ENCODE measurements at regions not wholly inside any gene's neighbourhood (a gene's known extent, or its start where the extent isn't known, plus 50 kb on each side); places are given as distances from the start of the nearest gene placed in this dataset.
A peak's percentile ranks its signal among the peaks of the same experiment; 100 is the strongest.
"Not testable (repeated sequence)": the region's sequence is repeated elsewhere in the genome, so short reads cannot be mapped to it uniquely, and the experiment has no call there.

DNA sequence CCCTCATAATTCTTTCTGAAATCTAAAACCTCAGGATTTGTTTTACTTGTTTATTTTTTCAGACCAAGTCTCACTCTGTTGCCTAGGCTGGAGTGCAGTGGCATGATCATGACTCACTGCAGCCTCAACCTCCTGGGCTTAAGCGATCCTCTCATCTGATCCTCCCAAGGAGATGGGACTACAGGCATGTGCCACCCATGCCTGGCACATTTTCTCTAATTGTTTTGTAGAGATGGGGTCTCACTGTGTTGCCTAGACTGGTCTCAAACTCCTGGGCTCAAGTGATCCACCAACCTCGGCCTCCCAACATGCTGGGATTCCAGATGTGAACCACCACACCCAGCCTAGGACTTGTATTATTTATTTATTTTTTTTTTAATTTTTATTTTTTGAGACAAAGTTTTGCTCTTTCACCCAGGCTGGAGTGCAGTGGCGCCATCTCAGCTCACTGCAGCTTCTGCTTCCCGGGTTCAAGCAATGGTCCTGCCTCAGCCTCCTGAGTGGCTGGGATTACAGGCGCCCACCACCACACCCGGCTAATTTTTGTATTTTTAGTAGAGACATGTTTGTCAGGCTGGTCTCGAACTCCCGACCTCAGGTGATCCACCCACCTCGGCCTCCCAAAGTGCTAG is 281.9 kb downstream of the GOLGA6L6 start:
- H3K9me3 Mint-ChIP-seq, result not testable (repeated sequence)

DNA sequence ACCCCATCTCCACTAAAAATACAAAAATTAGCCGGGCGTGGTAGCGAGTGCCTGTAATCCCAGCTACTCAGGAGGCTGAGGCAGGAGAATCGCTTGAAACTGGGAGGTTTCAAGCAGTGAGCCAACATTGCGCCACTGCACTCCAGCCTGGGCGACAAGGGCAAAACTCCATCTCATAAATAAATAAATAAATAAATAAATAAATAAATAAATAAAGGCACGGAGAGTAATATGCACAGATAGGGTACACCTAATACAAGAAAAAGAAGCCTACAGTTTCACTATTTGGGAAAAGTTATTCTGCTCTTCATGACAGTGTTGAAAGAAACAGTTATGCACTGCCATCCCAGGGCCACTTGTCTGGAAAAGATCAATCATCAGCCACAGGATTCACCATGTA is 285.2 kb downstream of the GOLGA6L6 start:
- H3K4me3 Mint-ChIP-seq, ATAC-seq, DNase-seq, H3K27me3 Mint-ChIP-seq, H3K9me3 Mint-ChIP-seq, H3K27ac Mint-ChIP-seq, H3K4me1 Mint-ChIP-seq: not testable (repeated sequence)

More for the DNA sequence above, 281.9 kb downstream of the GOLGA6L6 start:
- H3K27ac Mint-ChIP-seq, ATAC-seq, H3K4me1 Mint-ChIP-seq, DNase-seq, H3K27me3 Mint-ChIP-seq, H3K4me3 Mint-ChIP-seq: not testable (repeated sequence)

DNA sequence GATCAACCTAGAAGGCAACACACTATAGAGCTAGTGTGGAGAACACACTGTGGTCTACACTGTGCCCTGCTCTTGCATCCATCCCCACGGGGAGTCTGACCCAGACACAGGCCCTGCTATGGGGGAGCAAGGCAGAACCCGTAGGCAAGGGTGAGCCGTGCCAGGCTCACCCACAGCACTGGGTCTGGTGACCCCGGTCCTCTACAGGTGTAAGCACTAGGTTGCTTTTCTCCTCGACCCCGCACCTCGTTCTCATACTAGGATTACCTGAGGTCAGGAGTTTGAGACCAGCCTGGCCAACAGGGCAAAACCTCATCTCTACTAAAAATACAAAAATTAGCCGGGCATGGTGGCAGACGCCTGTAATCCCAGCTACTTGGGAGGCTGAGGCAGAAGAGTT is 286.0 kb downstream of the GOLGA6L6 start:
- H3K4me1 Mint-ChIP-seq, ATAC-seq, H3K4me3 Mint-ChIP-seq, DNase-seq, H3K9me3 Mint-ChIP-seq, H3K27ac Mint-ChIP-seq, H3K27me3 Mint-ChIP-seq: not testable (repeated sequence)

DNA sequence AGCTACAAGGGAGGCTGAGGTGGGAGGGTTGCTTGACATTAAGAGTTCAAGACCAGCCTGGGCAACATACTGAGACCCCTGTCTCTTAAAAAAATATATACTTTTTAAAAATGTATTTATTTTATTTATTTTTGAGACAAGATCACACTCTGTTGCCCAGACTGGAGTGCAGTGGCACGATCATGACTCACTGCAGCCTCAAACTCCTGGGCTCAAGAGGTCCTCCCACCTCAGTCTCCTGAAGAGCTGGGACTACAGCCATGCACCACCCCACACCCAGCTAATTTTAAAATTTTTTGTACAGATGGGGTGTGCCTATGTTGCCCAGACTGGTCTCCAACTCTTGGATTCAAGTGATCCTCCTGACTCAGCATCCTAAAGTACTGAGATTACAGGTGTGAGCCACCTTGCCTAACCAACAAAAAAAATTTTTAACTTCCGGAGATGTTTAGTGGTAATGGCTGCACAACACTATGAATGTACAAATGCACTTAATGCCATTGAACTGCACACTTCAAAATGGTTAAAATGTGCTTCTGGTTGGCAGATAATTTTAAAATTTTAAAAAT is 288.5 kb downstream of the GOLGA6L6 start:
- H3K4me1 Mint-ChIP-seq, ATAC-seq, H3K4me3 Mint-ChIP-seq, H3K27ac Mint-ChIP-seq, H3K9me3 Mint-ChIP-seq, H3K27me3 Mint-ChIP-seq, DNase-seq: not testable (repeated sequence)

DNA sequence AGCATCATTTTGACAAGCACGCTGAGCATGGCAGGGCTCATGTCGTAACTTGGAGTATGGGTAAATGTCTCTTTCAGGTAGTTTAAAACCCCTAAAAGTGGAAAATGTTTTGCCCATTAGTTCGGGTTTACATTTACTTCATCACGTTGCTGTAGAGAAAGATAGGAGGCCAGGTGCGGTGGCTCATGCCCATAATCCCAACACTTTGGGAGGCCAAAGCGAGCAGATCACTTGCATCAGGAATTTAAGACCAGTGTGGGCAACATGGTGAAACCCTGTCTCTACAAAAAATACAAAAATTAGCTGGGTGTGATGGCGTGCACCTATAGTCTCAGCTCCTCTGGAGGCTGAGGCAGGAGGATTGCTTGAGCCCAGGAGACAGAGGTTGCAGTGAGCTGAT is 289.6 kb downstream of the GOLGA6L6 start:
- H3K9me3 Mint-ChIP-seq, H3K27me3 Mint-ChIP-seq, H3K4me3 Mint-ChIP-seq, H3K4me1 Mint-ChIP-seq, DNase-seq, ATAC-seq, H3K27ac Mint-ChIP-seq: not testable (repeated sequence)

DNA sequence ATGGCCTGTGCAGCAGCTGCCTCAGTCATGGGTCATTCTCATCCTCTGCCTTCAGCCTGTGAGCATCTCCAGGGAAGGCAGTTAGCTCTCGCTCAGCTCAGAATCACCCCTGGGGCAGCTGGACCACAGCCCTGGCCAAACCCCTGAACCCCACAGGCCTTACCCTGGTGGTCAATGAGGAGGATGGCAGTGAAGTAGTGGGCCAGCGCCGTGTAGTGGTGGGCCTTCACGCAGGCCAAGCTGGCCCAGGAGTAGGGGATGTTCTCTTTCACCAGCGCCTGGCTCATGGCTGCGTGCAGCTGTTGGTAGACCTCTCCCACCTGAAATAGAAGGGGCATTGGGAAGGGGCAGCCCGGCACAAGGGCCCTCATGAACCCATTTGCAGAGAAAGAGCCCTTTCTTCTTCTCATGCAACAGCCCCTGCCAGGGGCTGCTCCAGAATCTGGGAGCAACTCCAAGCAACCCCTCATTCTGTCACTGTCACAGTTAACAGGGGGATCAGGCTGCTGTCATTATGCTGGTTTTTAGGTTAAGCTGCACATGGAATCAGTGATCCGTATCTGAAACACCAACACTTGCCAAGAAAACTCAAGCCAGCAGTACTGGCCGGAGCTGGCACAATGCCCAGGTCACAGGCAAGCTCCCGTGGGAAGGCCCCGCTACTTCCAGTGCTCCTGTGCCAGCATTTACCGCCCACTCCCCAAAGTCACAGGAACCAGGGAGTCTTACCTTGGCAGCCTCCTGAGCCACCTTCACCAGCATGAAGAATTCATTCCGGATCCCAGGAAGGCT is 290.2 kb downstream of the GOLGA6L6 start:
- not testable (repeated sequence) for H3K27ac Mint-ChIP-seq, H3K4me3 Mint-ChIP-seq, ATAC-seq, DNase-seq, H3K27me3 Mint-ChIP-seq, H3K4me1 Mint-ChIP-seq, H3K9me3 Mint-ChIP-seq

DNA sequence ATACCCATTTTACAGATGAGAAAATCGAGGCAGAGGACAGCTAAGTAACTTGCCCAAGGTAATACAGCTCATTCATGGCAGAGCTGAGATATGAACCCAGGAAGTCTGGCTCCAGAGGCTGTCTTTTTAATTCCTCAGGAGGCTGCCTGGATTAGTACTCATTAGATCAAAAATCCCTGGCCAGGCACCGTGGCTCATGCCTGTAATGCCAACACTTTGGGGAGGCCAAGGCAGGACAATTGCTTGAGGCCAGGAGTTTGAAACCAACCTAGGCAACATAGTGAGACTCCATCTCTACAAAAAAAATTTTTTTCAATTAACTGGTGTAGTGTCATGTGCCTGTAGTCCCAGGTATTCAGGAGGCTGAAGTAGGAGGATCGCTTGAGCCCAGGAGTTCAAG is 291.4 kb downstream of the GOLGA6L6 start:
- H3K27me3 Mint-ChIP-seq, H3K27ac Mint-ChIP-seq, DNase-seq, H3K9me3 Mint-ChIP-seq, H3K4me1 Mint-ChIP-seq, H3K4me3 Mint-ChIP-seq, ATAC-seq: not testable (repeated sequence)

DNA sequence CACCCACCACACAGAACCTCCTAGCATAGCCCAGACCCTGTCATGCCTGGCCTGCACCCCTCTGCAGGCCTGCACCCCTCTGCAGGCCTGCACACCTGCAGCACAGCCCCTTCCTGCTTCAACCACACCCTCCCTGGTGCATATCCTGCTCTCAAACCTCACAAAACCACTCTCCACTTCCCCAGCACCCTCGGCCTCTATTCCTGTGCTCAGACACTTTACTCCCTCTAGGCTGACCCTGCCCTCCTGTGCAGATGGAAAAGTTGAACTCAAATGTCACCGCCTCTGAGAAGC is 292.0 kb downstream of the GOLGA6L6 start:
- not testable (repeated sequence) for H3K4me3 Mint-ChIP-seq, H3K9me3 Mint-ChIP-seq, DNase-seq, H3K4me1 Mint-ChIP-seq, H3K27me3 Mint-ChIP-seq, H3K27ac Mint-ChIP-seq
- peak; percentile 37 for ATAC-seq

DNA sequence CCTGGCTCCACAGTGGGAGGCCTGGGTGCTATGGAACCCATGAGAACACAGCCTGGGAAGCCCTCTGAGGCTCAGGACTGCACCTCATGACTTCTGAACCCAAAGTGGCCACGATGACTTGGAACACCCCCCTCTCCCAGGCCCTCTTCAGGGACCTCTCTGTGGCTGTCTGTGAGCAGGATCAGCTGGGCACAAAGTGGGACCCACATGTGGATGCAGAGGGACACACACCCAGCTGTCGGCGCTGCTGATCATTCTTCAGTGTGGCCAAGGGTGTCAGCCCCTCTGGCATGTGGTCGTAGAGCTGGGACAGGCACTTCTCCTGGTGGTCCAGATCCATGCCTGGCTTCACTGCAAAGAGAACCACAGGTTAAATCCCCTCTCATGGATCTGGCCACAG is 293.2 kb downstream of the GOLGA6L6 start:
- ATAC-seq, result peak; percentile 28
- not testable (repeated sequence) for H3K9me3 Mint-ChIP-seq, DNase-seq, H3K4me1 Mint-ChIP-seq, H3K27me3 Mint-ChIP-seq, H3K27ac Mint-ChIP-seq, H3K4me3 Mint-ChIP-seq

DNA sequence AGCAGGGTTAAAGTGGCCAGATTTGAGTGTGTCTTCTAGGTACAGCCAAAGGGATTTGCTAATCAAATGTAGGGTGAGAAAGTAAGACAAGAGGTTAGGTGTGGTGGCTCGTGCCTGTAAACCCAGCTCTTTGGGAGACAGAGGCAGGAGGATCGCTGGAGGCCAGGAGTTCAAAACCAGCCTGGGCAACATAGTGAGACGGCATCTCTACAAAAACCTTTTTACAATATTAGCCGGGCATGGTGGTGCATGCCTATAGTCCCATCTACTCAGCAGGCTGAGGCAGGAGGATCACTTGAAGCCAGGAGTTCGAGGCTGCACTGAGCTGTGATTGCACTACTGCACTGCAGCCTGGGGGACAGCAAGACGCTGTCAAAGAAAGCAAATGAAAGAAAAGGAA is 294.5 kb downstream of the GOLGA6L6 start:
- not testable (repeated sequence) for H3K4me3 Mint-ChIP-seq, ATAC-seq, H3K4me1 Mint-ChIP-seq, DNase-seq, H3K9me3 Mint-ChIP-seq, H3K27ac Mint-ChIP-seq, H3K27me3 Mint-ChIP-seq

DNA sequence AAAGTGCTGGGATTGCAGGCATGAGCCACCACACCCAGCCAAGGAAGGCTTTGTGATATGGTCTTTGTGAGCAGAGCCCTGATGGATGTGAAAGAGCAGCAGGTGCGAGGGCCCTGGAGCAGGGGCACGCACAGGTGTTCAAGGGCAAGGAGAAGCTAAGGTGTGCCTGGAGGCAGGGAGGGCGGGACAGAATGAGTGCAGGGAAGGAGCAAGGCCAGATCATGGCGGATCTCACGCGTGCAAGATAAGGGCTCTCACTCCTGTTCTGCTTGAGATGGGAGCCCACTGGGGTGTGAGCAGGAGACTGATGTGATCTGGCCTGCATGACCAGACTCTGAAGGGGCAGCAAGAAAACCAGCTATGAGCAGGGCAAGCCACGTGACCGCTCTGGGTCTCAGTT is 295.0 kb downstream of the GOLGA6L6 start:
- H3K27ac Mint-ChIP-seq, H3K27me3 Mint-ChIP-seq, H3K4me1 Mint-ChIP-seq, H3K9me3 Mint-ChIP-seq, ATAC-seq, H3K4me3 Mint-ChIP-seq, DNase-seq: not testable (repeated sequence)

DNA sequence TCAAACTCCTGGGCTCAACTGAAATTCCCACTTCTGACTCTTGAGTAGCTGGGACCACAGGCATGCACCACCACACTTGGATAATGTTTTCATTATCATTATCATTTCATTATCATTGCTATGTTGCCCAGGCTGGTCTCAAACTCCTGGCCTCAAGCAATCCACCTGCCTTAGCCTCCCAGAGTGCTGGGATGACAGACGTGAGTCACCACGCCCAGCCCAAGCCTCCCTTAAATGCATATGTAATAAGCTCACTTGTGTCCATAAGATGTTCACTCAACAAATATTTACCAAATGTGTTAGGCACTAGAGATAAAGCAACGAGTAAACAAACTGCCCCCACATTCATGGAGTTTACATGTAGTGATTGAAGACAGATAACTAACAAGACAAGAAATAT is 295.7 kb downstream of the GOLGA6L6 start:
- not testable (repeated sequence) for H3K4me1 Mint-ChIP-seq, DNase-seq, H3K4me3 Mint-ChIP-seq, H3K27me3 Mint-ChIP-seq, H3K9me3 Mint-ChIP-seq, ATAC-seq, H3K27ac Mint-ChIP-seq

DNA sequence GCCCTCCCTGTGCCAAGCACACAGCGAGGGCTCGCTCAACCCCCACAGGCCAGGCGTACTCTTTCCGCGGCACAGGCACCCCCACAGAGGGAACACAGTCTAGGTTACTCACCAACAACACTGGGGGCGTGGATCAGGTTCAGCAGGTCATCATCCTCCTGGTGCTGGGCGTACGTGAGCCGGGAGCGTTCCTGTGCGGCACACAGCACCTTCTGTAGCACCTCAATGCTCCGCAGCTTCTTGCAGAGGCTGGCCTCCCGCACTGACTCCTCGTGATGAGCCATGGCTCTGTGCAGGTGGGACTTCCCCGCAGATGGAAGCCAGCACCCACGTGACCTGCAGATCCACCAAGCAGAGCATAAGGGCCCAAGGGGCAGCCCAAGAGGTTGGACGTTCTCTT is 296.8 kb downstream of the GOLGA6L6 start:
- not testable (repeated sequence) for H3K4me3 Mint-ChIP-seq, H3K27ac Mint-ChIP-seq, DNase-seq, H3K4me1 Mint-ChIP-seq, H3K27me3 Mint-ChIP-seq, ATAC-seq, H3K9me3 Mint-ChIP-seq

DNA sequence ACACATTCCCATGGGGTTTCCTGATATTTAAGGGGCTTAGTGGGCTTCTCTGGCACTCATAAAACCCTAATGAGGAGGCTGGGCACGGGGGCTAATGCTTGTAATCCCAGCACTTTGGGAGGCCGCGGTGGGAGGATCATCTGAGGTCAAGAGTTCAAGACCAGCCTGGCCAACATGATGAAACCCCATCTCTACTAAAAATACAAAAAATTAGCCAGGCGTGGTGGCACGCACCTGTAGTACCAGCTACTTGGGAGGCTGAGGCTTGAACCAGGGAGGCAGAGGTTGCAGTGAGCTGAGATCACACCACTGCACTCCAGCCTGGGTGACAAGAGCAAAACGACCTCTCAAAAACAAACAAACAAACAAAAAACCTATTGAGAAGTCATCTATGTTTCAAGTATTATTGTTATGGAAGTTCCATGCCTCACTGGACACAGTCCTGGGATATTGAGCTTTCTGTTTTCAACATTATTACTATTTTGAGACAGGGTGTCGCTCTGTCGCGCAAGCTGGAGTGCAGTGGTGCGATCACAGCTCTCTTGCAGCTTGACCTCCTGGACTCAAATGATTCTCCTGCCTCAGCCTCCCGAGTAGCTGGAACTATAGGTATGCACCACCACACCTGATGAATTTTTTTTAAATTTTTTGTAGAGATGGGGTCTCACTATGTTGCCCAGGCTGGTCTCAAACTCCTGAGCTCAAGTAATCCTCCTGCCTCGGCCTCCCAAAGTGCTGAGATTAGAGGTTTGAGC is 297.9 kb downstream of the GOLGA6L6 start:
- not testable (repeated sequence) for ATAC-seq, H3K27ac Mint-ChIP-seq, H3K4me1 Mint-ChIP-seq, H3K4me3 Mint-ChIP-seq, DNase-seq, H3K9me3 Mint-ChIP-seq, H3K27me3 Mint-ChIP-seq

DNA sequence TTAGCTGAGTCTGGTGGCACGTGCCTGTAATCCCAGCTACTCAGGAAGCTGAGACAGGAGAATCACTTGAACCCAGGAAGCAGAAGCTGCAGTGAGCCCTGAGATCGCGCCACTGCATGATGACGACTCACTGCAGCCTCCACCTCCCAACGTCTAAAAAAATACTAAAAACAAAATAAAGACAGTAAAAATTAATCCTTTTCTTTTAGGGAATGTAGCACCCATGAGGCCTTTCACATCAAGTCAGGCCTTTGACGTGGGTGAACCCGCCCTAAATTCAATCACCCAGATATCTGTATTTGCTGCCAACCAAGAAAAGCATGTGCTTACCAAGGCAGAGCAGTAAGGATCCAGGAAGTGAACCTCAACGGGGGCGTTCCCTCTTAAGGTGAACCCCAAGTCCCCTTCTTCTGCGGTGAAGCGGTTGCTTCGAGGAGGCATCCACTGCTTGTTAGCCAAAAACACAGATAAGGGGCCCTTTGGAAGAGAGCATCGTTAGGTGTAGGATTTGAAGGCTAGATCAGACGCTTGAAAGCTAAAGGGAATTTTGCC is 301.2 kb downstream of the GOLGA6L6 start:
- not testable (repeated sequence) for H3K4me3 Mint-ChIP-seq, ATAC-seq, DNase-seq, H3K4me1 Mint-ChIP-seq, H3K9me3 Mint-ChIP-seq, H3K27me3 Mint-ChIP-seq, H3K27ac Mint-ChIP-seq

DNA sequence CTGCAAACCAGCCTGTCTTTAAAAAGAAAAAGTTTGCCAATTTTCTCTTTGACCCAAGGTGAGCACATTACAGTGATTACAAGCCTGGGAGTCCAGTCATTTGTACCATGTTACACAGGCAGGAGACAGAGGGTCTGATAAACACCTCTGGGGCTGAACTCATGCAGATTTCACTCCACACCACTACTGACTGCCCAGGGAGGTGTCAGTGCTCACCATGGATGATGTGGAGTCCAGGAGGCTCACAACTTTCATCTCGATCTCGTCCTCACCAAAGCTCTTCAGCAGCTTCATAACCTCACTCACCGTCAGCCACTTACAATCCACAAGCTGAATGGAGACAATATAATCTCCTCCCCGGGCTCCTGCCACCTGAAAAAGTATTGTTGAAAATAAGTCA is 302.4 kb downstream of the GOLGA6L6 start:
- H3K4me1 Mint-ChIP-seq, H3K4me3 Mint-ChIP-seq, H3K27ac Mint-ChIP-seq, H3K27me3 Mint-ChIP-seq, H3K9me3 Mint-ChIP-seq, DNase-seq, ATAC-seq: not testable (repeated sequence)

All from stimulated activated naive CD8-positive, alpha-beta T cell treated with anti-CD3 and anti-CD28 coated beads, Interleukin-15, amount 100 ng/mL, for 72 hours (primary cell).